ENCODE measurements at regions not wholly inside any gene's neighbourhood (a gene's known extent, or its start where the extent isn't known, plus 50 kb on each side); places are given as distances from the start of the nearest gene placed in this dataset.
"Not testable (repeated sequence)": the region's sequence is repeated elsewhere in the genome, so short reads cannot be mapped to it uniquely, and the experiment has no call there.

GRCh38 chr14:48563489-48563888 lies 888.1 kb upstream of the MDGA2 start:
- no peak for DNase-seq (ENCODE audit: low read depth)
- H3K4me3 ChIP-seq (ENCODE audit: low read depth, low read length) = no peak overlapping the region
- no peak for TF ChIP-seq MYC (IDR thresholded peaks at IDR 0.05; ENCODE audit: low read depth, low read length)
- TF ChIP-seq POLR2A (IDR thresholded peaks at IDR 0.05; ENCODE audit: extremely low read depth, insufficient read length) = no peak
- no peak for TF ChIP-seq CTCF (IDR thresholded peaks at IDR 0.05; ENCODE audit: low read depth, low read length)
- TF ChIP-seq MAX (IDR thresholded peaks at IDR 0.05; ENCODE audit: low read depth, low read length) = no peak

GRCh38 chr14:48561438-48561837 lies 886.0 kb upstream of the MDGA2 start:
- not testable (repeated sequence) for DNase-seq (ENCODE audit: low read depth); H3K4me3 ChIP-seq (ENCODE audit: low read depth, low read length)

- no peak for DNase-seq (ENCODE audit: low read depth)
- H3K4me3 ChIP-seq (ENCODE audit: low read depth, low read length) = no peak overlapping the region
- no peak for TF ChIP-seq POLR2A (IDR thresholded peaks at IDR 0.05; ENCODE audit: extremely low read depth, insufficient read length)
- no peak for TF ChIP-seq MAX (IDR thresholded peaks at IDR 0.05; ENCODE audit: low read depth, low read length)
- TF ChIP-seq MYC (IDR thresholded peaks at IDR 0.05; ENCODE audit: low read depth, low read length) = no peak
- no peak for TF ChIP-seq CTCF (IDR thresholded peaks at IDR 0.05; ENCODE audit: low read depth, low read length)
Observed at GRCh38 chr14:48560421-48560820, 885.0 kb upstream of the MDGA2 start.

GRCh38 chr14:48553443-48553842 lies 878.0 kb upstream of the MDGA2 start:
- TF ChIP-seq CTCF (IDR thresholded peaks at IDR 0.05; ENCODE audit: low read depth, low read length) (no peak), POLR2A (IDR thresholded peaks at IDR 0.05; ENCODE audit: extremely low read depth, insufficient read length) (no peak), MAX (IDR thresholded peaks at IDR 0.05; ENCODE audit: low read depth, low read length) (no peak)
- H3K4me3 ChIP-seq (ENCODE audit: low read depth, low read length) = no peak overlapping the region
- DNase-seq (ENCODE audit: low read depth) = no peak

- DNase-seq (ENCODE audit: low read depth) = no peak
- TF ChIP-seq MAX (IDR thresholded peaks at IDR 0.05; ENCODE audit: low read depth, low read length) (no peak), CTCF (IDR thresholded peaks at IDR 0.05; ENCODE audit: low read depth, low read length) (no peak), MYC (IDR thresholded peaks at IDR 0.05; ENCODE audit: low read depth, low read length) (no peak), POLR2A (IDR thresholded peaks at IDR 0.05; ENCODE audit: extremely low read depth, insufficient read length) (no peak)
- no peak overlapping the region for H3K4me3 ChIP-seq (ENCODE audit: low read depth, low read length)
Observed at GRCh38 chr14:48546996-48547395, 871.6 kb upstream of the MDGA2 start.

GRCh38 chr14:48537600-48537999 lies 862.2 kb upstream of the MDGA2 start:
- DNase-seq (ENCODE audit: low read depth) = no peak
- TF ChIP-seq MAX (IDR thresholded peaks at IDR 0.05; ENCODE audit: low read depth, low read length) (no peak), MYC (IDR thresholded peaks at IDR 0.05; ENCODE audit: low read depth, low read length) (no peak), CTCF (IDR thresholded peaks at IDR 0.05; ENCODE audit: low read depth, low read length) (no peak), POLR2A (IDR thresholded peaks at IDR 0.05; ENCODE audit: extremely low read depth, insufficient read length) (no peak)
- H3K4me3 ChIP-seq (ENCODE audit: low read depth, low read length) = no peak overlapping the region
